ENCODE measurements at regions not wholly inside any gene's neighbourhood (a gene's known extent, or its start where the extent isn't known, plus 50 kb on each side); places are given as distances from the start of the nearest gene placed in this dataset.

GRCh38 chr1:220386494-220387195 is 114.4 kb upstream of the RAB3GAP2 start:
- Histone ChIP-seq H3K4me2 (no peak overlapping the region), H4K20me1 (ENCODE audit: insufficient read depth, poor library complexity, severe bottlenecking) (no peaks in the 10 kb centered on the region), H3K27ac (no peak overlapping the region), H3K4me3 (no peak overlapping the region), H3K9me3 (ENCODE audit: low read depth) (peaks cover 6% of the 10 kb centered on the region), H3K27me3 (no peaks in the 10 kb centered on the region), H2AFZ (no peak overlapping the region), H3K36me3 (replicated peaks; ENCODE audit: insufficient read depth, low read depth) (no peaks in the 10 kb centered on the region), H3K4me1 (ENCODE audit: insufficient read depth) (no peaks in the 10 kb centered on the region), H3K79me2 (no peaks in the 10 kb centered on the region), H3K9me2 (replicated peaks; ENCODE audit: insufficient read depth) (no peaks in the 10 kb centered on the region)
- 56% methylated on average over 3 of the region's 3 CpGs for WGBS (ENCODE audit: low lambda C conversion rate, missing lambda C conversion rate)
- no peak for TF ChIP-seq EZH2 (IDR thresholded peaks at IDR 0.05; ENCODE audit: borderline replicate concordance)
- TF ChIP-seq EZH2phosphoT487 (IDR thresholded peaks at IDR 0.05; ENCODE audit: low read depth, severe bottlenecking, unreplicated experiment) = no peak
- no peak for TF ChIP-seq CTCF (IDR thresholded peaks at IDR 0.05; ENCODE audit: poor library complexity)
- no peak for DNase-seq (ENCODE audit: low spot score)

- Histone ChIP-seq H3K9me2 (replicated peaks; ENCODE audit: insufficient read depth) (no peaks in the 10 kb centered on the region), H2AFZ (no peak overlapping the region), H3K4me3 (no peak overlapping the region), H4K20me1 (ENCODE audit: insufficient read depth, poor library complexity, severe bottlenecking) (no peaks in the 10 kb centered on the region), H3K9me3 (ENCODE audit: low read depth) (peaks cover 6% of the 10 kb centered on the region), H3K27me3 (no peaks in the 10 kb centered on the region), H3K4me2 (no peak overlapping the region), H3K36me3 (replicated peaks; ENCODE audit: insufficient read depth, low read depth) (no peaks in the 10 kb centered on the region), H3K27ac (no peak overlapping the region), H3K79me2 (no peaks in the 10 kb centered on the region), H3K4me1 (ENCODE audit: insufficient read depth) (no peaks in the 10 kb centered on the region)
- 81% methylated on average over 1 of the region's 1 CpG for WGBS (ENCODE audit: low lambda C conversion rate, missing lambda C conversion rate)
- no peak for DNase-seq (ENCODE audit: low spot score)
- no peak for TF ChIP-seq CTCF (IDR thresholded peaks at IDR 0.05; ENCODE audit: poor library complexity)
- TF ChIP-seq EZH2 (IDR thresholded peaks at IDR 0.05; ENCODE audit: borderline replicate concordance) = no peak
- TF ChIP-seq EZH2phosphoT487 (IDR thresholded peaks at IDR 0.05; ENCODE audit: low read depth, severe bottlenecking, unreplicated experiment) = no peak
Observed at GRCh38 chr1:220385158-220385557, 112.9 kb upstream of the RAB3GAP2 start.

- Histone ChIP-seq H3K4me1 (ENCODE audit: insufficient read depth) (peaks cover 4% of the 10 kb centered on the region), H3K36me3 (replicated peaks; ENCODE audit: insufficient read depth, low read depth) (no peaks in the 10 kb centered on the region), H2AFZ (no peak overlapping the region), H3K79me2 (no peaks in the 10 kb centered on the region), H3K27me3 (no peaks in the 10 kb centered on the region), H3K4me2 (no peak overlapping the region), H3K9me2 (replicated peaks; ENCODE audit: insufficient read depth) (no peaks in the 10 kb centered on the region), H3K9me3 (ENCODE audit: low read depth) (peaks cover 6% of the 10 kb centered on the region), H4K20me1 (ENCODE audit: insufficient read depth, poor library complexity, severe bottlenecking) (no peaks in the 10 kb centered on the region), H3K27ac (no peak overlapping the region), H3K4me3 (no peak overlapping the region)
- 68% methylated on average over 4 of the region's 4 CpGs for WGBS (ENCODE audit: low lambda C conversion rate, missing lambda C conversion rate)
- TF ChIP-seq CTCF (IDR thresholded peaks at IDR 0.05; ENCODE audit: poor library complexity) (no peak), EZH2 (IDR thresholded peaks at IDR 0.05; ENCODE audit: borderline replicate concordance) (no peak), EZH2phosphoT487 (IDR thresholded peaks at IDR 0.05; ENCODE audit: low read depth, severe bottlenecking, unreplicated experiment) (no peak)
- no peak for DNase-seq (ENCODE audit: low spot score)
Observed at GRCh38 chr1:220382994-220383393, 110.7 kb upstream of the RAB3GAP2 start.

Measured in hepatocyte (in vitro differentiated cells).